ENCODE measurements at regions not wholly inside any gene's neighbourhood (a gene's known extent, or its start where the extent isn't known, plus 50 kb on each side); places are given as distances from the start of the nearest gene placed in this dataset.

- Histone ChIP-seq H3K27ac (ENCODE audit: extremely low read length, insufficient read depth, low read length) (no peak overlapping the region), H2AFZ (ENCODE audit: low read length) (no peak overlapping the region), H3K9me3 (ENCODE audit: low read length) (no peaks in the 10 kb centered on the region), H3K4me1 (ENCODE audit: insufficient read depth, low read length) (no peaks in the 10 kb centered on the region), H3K9ac (ENCODE audit: insufficient read depth, low read depth, low read length) (no peak overlapping the region), H4K20me1 (ENCODE audit: insufficient read depth, low read length) (no peaks in the 10 kb centered on the region), H3K27me3 (ENCODE audit: control insufficient read depth in 1 of 2, insufficient read depth in 2 of 2, low read length in 2 of 2) (0 out of 5 replicates have a peak, but pooled peaks cover 0 to 11% of the 10 kb centered on the region in 2 experiments), H3K36me3 (replicated peaks in 1 of 2; ENCODE audit: control insufficient read depth in 1 of 2, insufficient read depth in 2 of 2, low read length in 2 of 2) (no peaks in the 10 kb centered on the region), H3K4me3 (replicated peaks in 1 of 3; ENCODE audit: insufficient read depth in 1 of 3, low read depth in 2 of 3, low read length in 3 of 3) (no peak overlapping the region), H3K79me2 (ENCODE audit: insufficient read depth, low read length) (no peaks in the 10 kb centered on the region), H3K4me2 (ENCODE audit: low read depth, low read length) (no peak overlapping the region)
- ChIA-PET CTCF (ENCODE audit: low intra/inter-chr PET ratio, low total read pairs) (no interaction called here), POLR2A (no interaction called here)
- no TSS peak for BruUV-seq (replicated peaks)
- WGBS (ENCODE audit: low lambda C conversion rate) = 5% methylated on average over 2 of the region's 2 CpGs
- FAIRE-seq (no peak), DNase-seq (ENCODE audit: low spot score) (no peak), ATAC-seq (no peak)
- intact Hi-C loops (cut with micrococcal nuclease; ENCODE audit: unreplicated experiment) (no loop called here), in situ Hi-C loops (cut with HindIII; ENCODE audit: extremely low pct_ligation_motif_present, low pct_unique_long_range_greater_than_20kb) (no loop called here)
- no peak for TF ChIP-seq STAT6 (CRISPR knock-in tag; IDR thresholded peaks at IDR 0.05; ENCODE audit: borderline replicate concordance)
- TF ChIP-seq NR2F6 (IDR thresholded peaks at IDR 0.05) = no peak
- no peak for TF ChIP-seq NR2F6 (CRISPR knock-in tag; IDR thresholded peaks at IDR 0.05)
- no peak for TF ChIP-seq PAWR (CRISPR knock-in tag; IDR thresholded peaks at IDR 0.05; ENCODE audit: borderline replicate concordance)
- no peak for TF ChIP-seq SNAPC4 (CRISPR knock-in tag; IDR thresholded peaks at IDR 0.05)
- no peak for TF ChIP-seq ZNF121 (CRISPR knock-in tag; IDR thresholded peaks at IDR 0.05)
- no peak for TF ChIP-seq ZNF713 (CRISPR knock-in tag; IDR thresholded peaks at IDR 0.05)
- TF ChIP-seq POLR2AphosphoS2 (IDR thresholded peaks at IDR 0.05; ENCODE audit: low read depth, low read length) = no peak
- TF ChIP-seq U2AF1 (optimal IDR thresholded peaks at IDR 0.05; ENCODE audit: low read depth, low read length) = no peak
- no peak for TF ChIP-seq IKZF1 (IDR thresholded peaks at IDR 0.05)
- TF ChIP-seq HMGXB4 (CRISPR knock-in tag; IDR thresholded peaks at IDR 0.05; ENCODE audit: borderline replicate concordance in 1 of 2, low read depth in 1 of 2) = no peak
- no peak for TF ChIP-seq SMAD3 (CRISPR knock-in tag; IDR thresholded peaks at IDR 0.05)
- no peak for TF ChIP-seq ZNF234 (CRISPR knock-in tag; conservative IDR thresholded peaks at IDR 0.05)
- TF ChIP-seq ZNF619 (CRISPR knock-in tag; IDR thresholded peaks at IDR 0.05) = no peak
Measured at GRCh38 chr2:217539126-217539525, 463.7 kb downstream of the TNS1 start.
